GM18867 (cell line): ENCODE measurements at regions not wholly inside any gene's neighbourhood (a gene's known extent, or its start where the extent isn't known, plus 50 kb on each side); places are given as distances from the start of the nearest gene placed in this dataset.

Source experiments
- ATAC-seq: cut with Tn5 transposase; IDR thresholded peaks from one replicate; pipeline ENCODE4 v1.9.1; 2021; ENCODE audit warnings: mild to moderate bottlenecking, moderate library complexity; ENCODE audit not compliant: unreplicated experiment

DNA sequence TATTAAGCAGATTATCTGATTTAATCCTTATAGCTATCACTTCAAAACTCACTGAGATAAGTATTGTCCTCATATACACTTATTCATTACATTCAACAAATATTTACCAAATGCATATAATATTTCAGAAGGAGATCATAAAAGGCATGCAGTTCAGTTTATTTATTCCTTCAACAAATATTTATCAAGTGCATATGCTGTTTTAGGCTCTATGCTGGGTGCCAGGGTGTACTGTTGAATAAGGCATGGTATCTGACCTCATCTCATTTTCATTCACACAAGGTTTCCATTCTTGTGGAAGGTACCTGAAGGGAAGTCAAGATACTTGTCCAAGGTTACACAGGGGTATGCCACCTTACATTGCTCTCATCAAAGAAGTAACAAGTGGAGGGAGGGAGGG lies 213.0 kb downstream of the INSIG2 start:
- no peak for ATAC-seq

GRCh38 chr2:118300832-118301231 lies 212.6 kb downstream of the INSIG2 start:
- no peak for ATAC-seq

GRCh38 chr2:118296663-118297062 lies 208.4 kb downstream of the INSIG2 start:
- no peak for ATAC-seq

GRCh38 chr2:118295592-118296390 lies 207.5 kb downstream of the INSIG2 start:
- no peak for ATAC-seq

DNA sequence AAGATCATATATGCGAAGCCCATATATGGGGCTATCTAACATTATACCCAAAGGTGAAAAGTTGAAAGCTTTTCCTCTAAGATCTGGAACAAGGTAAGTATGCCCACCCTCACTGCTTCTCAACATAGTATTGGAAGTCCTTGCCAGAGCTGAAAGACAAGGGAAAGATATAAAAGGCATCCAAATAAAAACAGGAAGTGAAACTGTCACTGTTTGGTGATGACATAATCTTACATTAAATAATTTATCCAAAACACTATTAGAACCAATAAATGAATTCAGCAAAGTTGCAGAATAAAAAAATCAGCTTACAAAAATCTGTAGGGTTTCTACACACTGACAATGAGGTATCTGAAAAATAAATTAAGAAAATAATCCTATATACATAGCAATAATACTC lies 205.8 kb downstream of the INSIG2 start:
- ATAC-seq, result no peak

GRCh38 chr2:118292991-118293390 lies 204.7 kb downstream of the INSIG2 start:
- no peak for ATAC-seq

- no peak for ATAC-seq
Observed at GRCh38 chr2:118291251-118291880, 203.1 kb downstream of the INSIG2 start.

- ATAC-seq, result no peak
Observed at GRCh38 chr2:118290411-118291250, 202.4 kb downstream of the INSIG2 start.

DNA sequence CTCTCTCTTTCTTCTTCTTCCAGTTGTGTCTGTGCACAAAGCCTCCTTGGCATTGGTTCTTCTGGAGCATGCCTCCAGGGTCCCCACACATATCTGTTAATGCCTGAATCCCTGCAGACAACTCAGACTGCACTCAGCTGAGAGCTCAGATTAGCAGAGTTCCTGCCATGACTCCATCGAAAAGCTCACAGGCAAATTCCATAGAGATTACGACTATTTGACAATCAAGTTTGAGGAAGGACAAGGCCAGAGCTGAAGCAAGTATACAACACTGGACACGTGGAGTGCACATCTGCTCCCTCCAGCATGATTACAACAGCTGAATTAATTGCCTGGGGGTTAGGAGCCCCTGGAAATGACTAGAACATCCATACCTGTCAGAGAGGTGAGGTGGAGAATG lies 190.7 kb downstream of the INSIG2 start:
- no peak for ATAC-seq

GRCh38 chr2:118278046-118278445 lies 189.8 kb downstream of the INSIG2 start:
- no peak for ATAC-seq

- ATAC-seq, result no peak
Observed at GRCh38 chr2:118274841-118275510, 186.7 kb downstream of the INSIG2 start.

- ATAC-seq, result no peak
Observed at GRCh38 chr2:118272391-118272790, 184.1 kb downstream of the INSIG2 start.

DNA sequence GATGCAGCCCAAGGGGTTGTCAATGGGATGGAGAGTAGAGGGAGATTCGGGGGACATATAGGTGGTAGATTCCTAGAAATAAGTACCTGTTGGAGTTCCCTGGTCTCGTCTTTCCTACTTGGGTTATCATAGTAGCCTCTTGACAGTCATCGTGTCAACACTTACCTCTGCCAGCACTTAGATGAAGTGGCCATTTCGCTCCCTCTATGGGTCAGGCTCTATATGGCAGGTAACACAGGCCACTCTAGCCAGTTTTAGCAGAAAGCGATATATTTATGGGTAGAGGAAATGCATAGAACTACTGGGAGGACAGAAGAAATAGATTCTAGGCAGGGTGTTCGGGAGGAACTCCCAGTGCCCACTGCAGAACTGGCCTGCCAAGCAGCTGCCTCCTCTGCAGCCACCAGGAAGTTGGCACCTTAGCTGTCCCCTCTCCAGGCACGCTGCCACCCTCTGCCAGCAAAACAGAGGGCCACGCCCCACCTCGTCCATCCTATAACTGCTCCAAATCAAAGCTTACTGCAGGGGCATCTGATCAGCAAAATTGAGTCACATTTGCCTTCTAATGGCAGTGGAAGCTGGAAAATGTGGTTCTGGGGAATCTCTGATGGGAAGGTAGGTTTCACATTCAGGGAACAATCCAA lies 181.3 kb downstream of the INSIG2 start:
- ATAC-seq, result peak; percentile 89

- peak; percentile 47 for ATAC-seq
Observed at GRCh38 chr2:118268268-118268667, 180.0 kb downstream of the INSIG2 start.

DNA sequence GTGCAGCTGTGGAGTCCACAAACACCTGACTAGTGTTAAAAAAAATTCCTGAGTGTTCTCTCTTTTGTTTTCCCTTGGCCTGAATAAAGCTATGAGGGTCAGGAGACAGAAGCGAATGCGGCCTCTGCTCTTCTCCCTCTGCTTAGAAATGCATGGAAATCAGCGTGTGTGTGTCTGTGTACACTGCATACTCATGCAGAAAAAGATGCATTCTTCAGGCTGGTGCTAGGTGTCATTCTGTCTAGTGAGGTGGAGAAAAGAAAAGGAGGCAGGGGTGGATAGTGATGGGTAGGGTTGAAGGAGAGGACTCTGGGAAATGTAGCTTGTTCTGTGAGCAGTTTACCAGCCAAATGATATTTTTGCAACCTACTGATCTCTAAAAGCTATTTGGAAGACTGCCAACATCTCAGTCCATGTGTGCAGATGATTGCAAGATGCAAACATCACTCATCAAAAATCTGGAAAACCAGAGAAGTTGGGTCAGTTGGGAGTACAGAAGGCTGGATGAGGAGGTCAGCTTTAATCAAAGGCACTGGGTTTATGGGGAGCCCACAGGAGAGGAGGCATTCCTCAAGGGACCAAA lies 177.7 kb downstream of the INSIG2 start:
- ATAC-seq, result no peak

GRCh38 chr2:118264232-118264990 lies 176.1 kb downstream of the INSIG2 start:
- ATAC-seq, result no peak

DNA sequence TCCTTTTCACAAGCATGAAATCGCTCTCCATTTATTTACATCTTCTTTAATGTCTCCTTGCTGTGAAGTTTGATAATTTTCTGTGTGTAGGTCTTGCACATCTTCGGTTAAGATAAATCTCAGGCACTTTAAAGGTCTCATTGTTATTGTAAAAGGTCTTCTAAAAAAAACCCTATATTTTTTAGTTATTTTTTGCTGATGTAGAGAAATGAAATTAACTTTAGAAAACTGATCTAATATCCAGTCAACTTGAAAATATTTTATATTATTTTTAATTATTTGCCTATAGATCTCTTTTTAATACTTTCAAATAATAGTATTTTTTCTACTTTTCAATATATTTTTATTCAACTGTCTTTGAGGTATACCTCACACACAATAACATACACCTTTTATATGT lies 169.4 kb downstream of the INSIG2 start:
- ATAC-seq, result no peak

GRCh38 chr2:118255771-118256372 lies 167.6 kb downstream of the INSIG2 start:
- no peak for ATAC-seq

GRCh38 chr2:118255301-118255700 lies 167.0 kb downstream of the INSIG2 start:
- no peak for ATAC-seq
